H1 (cell line): ENCODE measurements at regions not wholly inside any gene's neighbourhood (a gene's known extent, or its start where the extent isn't known, plus 50 kb on each side); places are given as distances from the start of the nearest gene placed in this dataset.

Experiments used
- CEBPB ChIP-seq: IDR thresholded peaks from 2 replicates; pipeline ENCODE4 v1.6.1; 2012; ENCODE audit warnings: low read depth, low read length
- CHD2 ChIP-seq: IDR thresholded peaks from 2 replicates; pipeline ENCODE4 v1.6.1; 2012; ENCODE audit warnings: low read length, improper control_type of control experiment
- FOSL1 ChIP-seq: IDR thresholded peaks from 2 replicates; pipeline ENCODE4 v1.6.1; 2011; ENCODE audit warnings: mild to moderate bottlenecking, low read depth, low read length, moderate library complexity; ENCODE audit not compliant: insufficient read depth
- JUND ChIP-seq: IDR thresholded peaks from 2 replicates; pipeline ENCODE4 v1.6.1; 2011; ENCODE audit warnings: mild to moderate bottlenecking, improper control_type of control experiment, low read length
- KDM1A ChIP-seq: fragments of 200-600, 300-600 bp; sonication (generic); IDR thresholded peaks from 2 replicates; pipeline ENCODE4 v1.7.1; 2016; ENCODE audit warnings: mild to moderate bottlenecking, low read length, borderline replicate concordance
- KDM4A ChIP-seq: IDR thresholded peaks from one replicate; pipeline ENCODE4 v1.7.1; 2012; ENCODE audit warnings: low read depth, mild to moderate bottlenecking, moderate library complexity, low read length, inconsistent platforms; ENCODE audit not compliant: severe bottlenecking
- RXRA ChIP-seq: IDR thresholded peaks from 2 replicates; pipeline ENCODE4 v1.6.1; 2011; ENCODE audit warnings: low read depth, mild to moderate bottlenecking, low read length, moderate library complexity; ENCODE audit not compliant: insufficient read depth
- TAF7 ChIP-seq: optimal IDR thresholded peaks from 2 replicates; pipeline ENCODE3; 2011; ENCODE audit warnings: low read depth, mild to moderate bottlenecking, inconsistent platforms, low read length, moderate library complexity, borderline replicate concordance
- TBP ChIP-seq: IDR thresholded peaks from 2 replicates; pipeline ENCODE4 v1.6.1; 2011; ENCODE audit warnings: low read depth, low read length, improper control_type of control experiment
- TF ChIP-seq, protein P1 (sequence below): IDR thresholded peaks from 2 replicates; pipeline ENCODE4 v1.6.1; 2012; ENCODE audit warnings: inconsistent platforms
- TF ChIP-seq, protein P2 (sequence below): IDR thresholded peaks from 2 replicates; pipeline ENCODE4 v1.6.1; 2012; ENCODE audit warnings: low read length, inconsistent platforms

GRCh38 chr6:50654155-50654554 lies 59.2 kb upstream of the TFAP2D start (continued):
- TF ChIP-seq, protein P1, sequence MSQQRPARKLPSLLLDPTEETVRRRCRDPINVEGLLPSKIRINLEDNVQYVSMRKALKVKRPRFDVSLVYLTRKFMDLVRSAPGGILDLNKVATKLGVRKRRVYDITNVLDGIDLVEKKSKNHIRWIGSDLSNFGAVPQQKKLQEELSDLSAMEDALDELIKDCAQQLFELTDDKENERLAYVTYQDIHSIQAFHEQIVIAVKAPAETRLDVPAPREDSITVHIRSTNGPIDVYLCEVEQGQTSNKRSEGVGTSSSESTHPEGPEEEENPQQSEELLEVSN = no peak
- TF ChIP-seq KDM4A = no peak
- no peak for TF ChIP-seq CHD2
- TF ChIP-seq RXRA = no peak
- no peak for TF ChIP-seq KDM1A
- no peak for TF ChIP-seq TBP
- no peak for TF ChIP-seq CEBPB
- TF ChIP-seq FOSL1 = no peak
- TF ChIP-seq TAF7 = no peak
- TF ChIP-seq, protein P2, sequence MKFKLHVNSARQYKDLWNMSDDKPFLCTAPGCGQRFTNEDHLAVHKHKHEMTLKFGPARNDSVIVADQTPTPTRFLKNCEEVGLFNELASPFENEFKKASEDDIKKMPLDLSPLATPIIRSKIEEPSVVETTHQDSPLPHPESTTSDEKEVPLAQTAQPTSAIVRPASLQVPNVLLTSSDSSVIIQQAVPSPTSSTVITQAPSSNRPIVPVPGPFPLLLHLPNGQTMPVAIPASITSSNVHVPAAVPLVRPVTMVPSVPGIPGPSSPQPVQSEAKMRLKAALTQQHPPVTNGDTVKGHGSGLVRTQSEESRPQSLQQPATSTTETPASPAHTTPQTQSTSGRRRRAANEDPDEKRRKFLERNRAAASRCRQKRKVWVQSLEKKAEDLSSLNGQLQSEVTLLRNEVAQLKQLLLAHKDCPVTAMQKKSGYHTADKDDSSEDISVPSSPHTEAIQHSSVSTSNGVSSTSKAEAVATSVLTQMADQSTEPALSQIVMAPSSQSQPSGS = no peak
- TF ChIP-seq JUND = no peak
